Psoas muscle (tissue), 7 donors: ENCODE measurements at regions not wholly inside any gene's neighbourhood (a gene's known extent, or its start where the extent isn't known, plus 50 kb on each side); places are given as distances from the start of the nearest gene placed in this dataset.

Source experiments
- ATAC-seq, 4 donors: fragments of 200-7000 bp; cut with Tn5 transposase; one replicate each; pipeline ENCODE4 v1.9.1; 2020; ENCODE audit warnings: moderate library complexity in 3 of 4, mild to moderate bottlenecking in 2 of 4
- DNase-seq, 2 donors: peaks; one replicate each; pipeline ENCODE4 v3.0.0-alpha.2; 2020
- H3K27ac ChIP-seq: fragments of 200-600 bp; one replicate; pipeline ENCODE4 v1.8.0; 2022
- H3K27me3 ChIP-seq, 3 donors: fragments of 200-600 bp in 1 of 3; one replicate each; pipeline versions ENCODE4 v1.6.1 to v1.8.0; 2013 to 2022; ENCODE audit warnings: low read length in 2 of 3, mild to moderate bottlenecking in 2 of 3, moderate library complexity in 1 of 3; ENCODE audit not compliant: insufficient read depth in 3 of 3
- H3K36me3 ChIP-seq, 2 donors: fragments of 200-600 bp in 1 of 2; one replicate each; pipeline versions ENCODE4 v1.6.1 to v1.8.0; 2013 to 2022; ENCODE audit warnings: low read depth in 1 of 2, mild to moderate bottlenecking in 1 of 2, moderate library complexity in 1 of 2; ENCODE audit not compliant: insufficient read depth in 1 of 2
- H3K4me1 ChIP-seq: fragments of 200-600 bp; one replicate; pipeline ENCODE4 v1.8.0; 2022
- H3K4me3 ChIP-seq: fragments of 200-600 bp; one replicate; pipeline ENCODE4 v1.8.0; 2022; ENCODE audit warnings: mild to moderate bottlenecking
- H3K9me3 ChIP-seq: fragments of 200-600 bp; one replicate; pipeline ENCODE4 v1.8.0; 2022
- WGBS, 3 donors: extraction: QIAGEN DNeasy Blood & Tissue Kit; methylation state at CpG; one replicate each; pipeline versions ENCODE4 v1.1.6 to v1.1.7; 2013; 5-methylcytosine and 5-hydroxymethylcytosine counted together
- intact Hi-C, 2 donors: fragments of 100-400 bp; cut with DNase I; formaldehyde crosslinking; loops; one replicate each; pipeline versions ENCODE4 v1.11.0 to v1.14.2; 2022
- TF ChIP-seq, protein P1 (sequence below): fragments of 200-600 bp; IDR thresholded peaks from one replicate; pipeline ENCODE4 v1.8.0; 2022; ENCODE audit warnings: antibody characterized with exemption
- donor health status: healthy with polysubstance abuse.
- donor health status: DM: no; HTN: no; CAD: no; lungs with moderate emphysema.
- donor health status: Bipolar disorder and iron deficiency.
- donor health status: healthy.
- donor health status: DM: yes; HTN: yes; CAD: no.
- donor health status: DM: no; HTN: no; CAD: no.
- donor health status: DM: yes; HTN: yes; CAD: no.

- no peak for DNase-seq
- H3K9me3 ChIP-seq = peaks cover 19% of the 10 kb centered on the region
- no peak for ATAC-seq
- peaks cover 0 to 43% (median 11%) of the 10 kb centered on the region in 3 donors for H3K27me3 ChIP-seq
- H3K27ac ChIP-seq = no peak overlapping the region
- H3K4me1 ChIP-seq = no peaks in the 10 kb centered on the region
- 25 to 33% (median 32%) methylated on average over 39 of the region's 39 CpGs for WGBS, 3 donors
- H3K4me3 ChIP-seq = no peak overlapping the region
- TF ChIP-seq, protein P1, sequence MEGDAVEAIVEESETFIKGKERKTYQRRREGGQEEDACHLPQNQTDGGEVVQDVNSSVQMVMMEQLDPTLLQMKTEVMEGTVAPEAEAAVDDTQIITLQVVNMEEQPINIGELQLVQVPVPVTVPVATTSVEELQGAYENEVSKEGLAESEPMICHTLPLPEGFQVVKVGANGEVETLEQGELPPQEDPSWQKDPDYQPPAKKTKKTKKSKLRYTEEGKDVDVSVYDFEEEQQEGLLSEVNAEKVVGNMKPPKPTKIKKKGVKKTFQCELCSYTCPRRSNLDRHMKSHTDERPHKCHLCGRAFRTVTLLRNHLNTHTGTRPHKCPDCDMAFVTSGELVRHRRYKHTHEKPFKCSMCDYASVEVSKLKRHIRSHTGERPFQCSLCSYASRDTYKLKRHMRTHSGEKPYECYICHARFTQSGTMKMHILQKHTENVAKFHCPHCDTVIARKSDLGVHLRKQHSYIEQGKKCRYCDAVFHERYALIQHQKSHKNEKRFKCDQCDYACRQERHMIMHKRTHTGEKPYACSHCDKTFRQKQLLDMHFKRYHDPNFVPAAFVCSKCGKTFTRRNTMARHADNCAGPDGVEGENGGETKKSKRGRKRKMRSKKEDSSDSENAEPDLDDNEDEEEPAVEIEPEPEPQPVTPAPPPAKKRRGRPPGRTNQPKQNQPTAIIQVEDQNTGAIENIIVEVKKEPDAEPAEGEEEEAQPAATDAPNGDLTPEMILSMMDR = no peak
- no peaks in the 10 kb centered on the region for H3K36me3 ChIP-seq
- intact Hi-C loops = no loop called here
These were observed 195.4 kb downstream of the KIF26A start for GRCh38 chr14:104333646-104334423.

- H3K36me3 ChIP-seq = no peaks in the 10 kb centered on the region
- peaks cover 0 to 43% (median 11%) of the 10 kb centered on the region in 3 donors for H3K27me3 ChIP-seq
- intact Hi-C loops = no loop called here
- no peaks in the 10 kb centered on the region for H3K4me1 ChIP-seq
- DNase-seq (peak in 1 of 2 donors; percentile 34), ATAC-seq (no peak)
- WGBS, 3 donors = 44 to 55% (median 46%) methylated on average over 30 to 31 of the region's 31 CpGs
- peaks cover 17% of the 10 kb centered on the region for H3K9me3 ChIP-seq
- H3K27ac ChIP-seq = no peak overlapping the region
- no peak overlapping the region for H3K4me3 ChIP-seq
- TF ChIP-seq, protein P1 = no peak
These were observed 196.2 kb downstream of the KIF26A start for GRCh38 chr14:104334424-104335161.

DNA sequence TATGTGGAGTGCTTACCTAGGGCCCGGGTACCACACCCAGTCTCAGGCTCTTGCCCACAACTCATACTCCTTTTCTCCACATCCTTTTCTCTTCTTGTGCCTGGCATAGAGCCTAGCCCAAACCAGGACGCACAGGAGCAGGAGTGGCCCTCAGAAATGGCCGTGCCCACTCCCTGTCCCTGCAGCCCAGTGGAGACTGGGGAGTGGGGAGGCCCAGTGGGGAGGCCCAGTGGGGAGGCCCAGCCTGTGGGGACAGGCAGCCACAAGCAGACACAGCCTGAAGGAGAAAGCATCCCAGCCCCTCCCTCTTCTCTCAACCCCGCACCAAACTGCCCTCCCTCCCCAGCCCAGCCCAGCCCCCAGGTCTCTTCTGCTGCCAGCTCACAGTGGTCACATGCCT is 196.8 kb downstream of the KIF26A start:
- Histone ChIP-seq H3K27me3 (peaks cover 0 to 43% (median 11%) of the 10 kb centered on the region in 3 donors), H3K4me3 (no peak overlapping the region), H3K4me1 (no peaks in the 10 kb centered on the region), H3K36me3 (no peaks in the 10 kb centered on the region), H3K9me3 (peaks cover 11% of the 10 kb centered on the region), H3K27ac (no peak overlapping the region)
- ATAC-seq (no peak), DNase-seq (no peak)
- whole genome bisulfite sequencing, 3 donors = 85 to 88% (median 88%) methylated on average over 4 of the region's 4 CpGs
- intact Hi-C loops = no loop called here
- TF ChIP-seq, protein P1 = no peak

- H3K27me3 ChIP-seq = peaks cover 0 to 45% (median 11%) of the 10 kb centered on the region in 3 donors
- no peak overlapping the region for H3K4me3 ChIP-seq
- DNase-seq (peak in 1 of 2 donors; percentile 30), ATAC-seq (no peak)
- 87 to 93% (median 91%) methylated on average over 12 of the region's 12 CpGs for WGBS, 3 donors
- H3K4me1 ChIP-seq = no peaks in the 10 kb centered on the region
- H3K27ac ChIP-seq = no peak overlapping the region
- TF ChIP-seq, protein P1 = no peak
- no peaks in the 10 kb centered on the region for H3K36me3 ChIP-seq
- H3K9me3 ChIP-seq = peaks cover 10% of the 10 kb centered on the region
- intact Hi-C loops = no loop called here
These were observed 197.2 kb downstream of the KIF26A start for GRCh38 chr14:104335611-104336010.
